Common myeloid progenitor, CD34-positive (primary cell): ENCODE measurements at regions not wholly inside any gene's neighbourhood (a gene's known extent, or its start where the extent isn't known, plus 50 kb on each side); places are given as distances from the start of the nearest gene placed in this dataset.

ENCODE experiments used
- CTCF ChIA-PET: fragments of 350-600 bp; sonication (Branson Sonifier 250); formaldehyde crosslinking; loops from one replicate; lab custom pipeline; 2021; ENCODE audit warnings: antibody characterized with exemption; lab: Charles Lee
- POLR2A ChIA-PET: fragments of 350-600 bp; sonication (Branson Sonifier 250); formaldehyde crosslinking; loops from one replicate; lab custom pipeline; 2021; ENCODE audit warnings: antibody characterized with exemption; lab: Charles Lee
- DNase-seq, 3 donors: peaks; one replicate each; pipeline versions ENCODE4 v3.0.0 to v3.0.0-alpha.2; 2013
- H3K27ac ChIP-seq, 2 experiments: 1 replicate in 1 of 2; 2 replicates in 1 of 2; pipeline ENCODE4 v1.7.0; 2013; ENCODE audit warnings: inconsistent platforms in 2 of 2, low read length in 2 of 2, mild to moderate bottlenecking in 2 of 2, low read depth in 1 of 2, moderate library complexity in 1 of 2; ENCODE audit not compliant: severe bottlenecking in 2 of 2, insufficient read depth in 1 of 2, poor library complexity in 1 of 2
- H3K27me3 ChIP-seq, 5 experiments: replicated peaks in 2 of 5; 1 replicate in 3 of 5; 2 replicates in 2 of 5; pipeline versions ENCODE4 v1.6.1 to v1.7.0; 2013; ENCODE audit warnings: low read length in 4 of 5, mild to moderate bottlenecking in 2 of 5, moderate library complexity in 2 of 5, inconsistent platforms in 1 of 5; ENCODE audit not compliant: insufficient read depth in 5 of 5, control insufficient read depth in 4 of 5
- H3K36me3 ChIP-seq, 4 experiments: 1 replicate in 2 of 4; 2 replicates in 2 of 4; pipeline versions ENCODE4 v1.6.1 to v1.7.0; 2013; ENCODE audit warnings: low read length in 3 of 4, control low read depth in 1 of 4, mild to moderate bottlenecking in 1 of 4; ENCODE audit not compliant: control insufficient read depth in 4 of 4, insufficient read depth in 4 of 4
- H3K4me1 ChIP-seq, 4 experiments: 1 replicate in 3 of 4; 2 replicates in 1 of 4; pipeline versions ENCODE4 v1.6.1 to v1.7.1; 2013; ENCODE audit warnings: low read length in 3 of 4, mild to moderate bottlenecking in 3 of 4, control low read depth in 1 of 4, inconsistent platforms in 1 of 4, moderate library complexity in 1 of 4; ENCODE audit not compliant: control insufficient read depth in 4 of 4, insufficient read depth in 4 of 4; ENCODE audit errors: control extremely low read depth in 1 of 4
- H3K4me3 ChIP-seq, 7 experiments: 1 replicate in 4 of 7; 2 replicates in 3 of 7; pipeline versions ENCODE4 v1.5.1 to v1.7.0; 2013; ENCODE audit warnings: mild to moderate bottlenecking in 7 of 7, low read length in 6 of 7, moderate library complexity in 6 of 7, inconsistent platforms in 2 of 7, low read depth in 2 of 7, control low read depth in 1 of 7; ENCODE audit not compliant: insufficient read depth in 4 of 7, control insufficient read depth in 1 of 7; ENCODE audit errors: extremely low read depth in 1 of 7
- H3K9me3 ChIP-seq, 5 experiments: 1 replicate in 4 of 5; 2 replicates in 1 of 5; pipeline versions ENCODE4 v1.6.1 to v1.7.1; 2013; ENCODE audit warnings: low read length in 4 of 5, mild to moderate bottlenecking in 2 of 5, inconsistent platforms in 1 of 5, low read depth in 1 of 5, moderate library complexity in 1 of 5; ENCODE audit not compliant: control insufficient read depth in 4 of 5, insufficient read depth in 2 of 5; ENCODE audit errors: control extremely low read depth in 1 of 5
- WGBS: methylation state at CpG from one replicate; pipeline ENCODE4 v1.1.5; 2013; ENCODE audit not compliant: insufficient coverage; 5-methylcytosine and 5-hydroxymethylcytosine counted together

DNA sequence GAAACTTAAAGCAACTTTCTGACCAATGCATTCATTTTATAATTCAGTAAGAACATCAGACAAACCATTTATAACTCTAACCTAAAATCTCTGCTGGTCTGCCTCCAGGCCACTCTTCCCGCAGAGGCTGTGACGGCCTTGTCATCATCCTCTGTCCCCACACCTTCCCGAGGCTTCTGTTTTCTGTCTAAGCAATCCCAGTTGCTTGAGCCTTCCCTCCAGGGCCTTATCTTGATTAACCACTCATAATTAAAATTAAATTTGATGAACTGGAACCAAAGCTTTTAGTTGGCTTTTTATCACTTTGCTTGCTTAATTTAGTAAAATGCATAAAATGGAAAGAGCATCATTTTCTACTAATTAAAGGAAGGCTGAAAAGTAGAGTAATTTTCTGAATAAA is 312.4 kb downstream of the DIRAS2 start:
- no peaks in the 10 kb centered on the region for H3K4me1 ChIP-seq
- H3K27me3 ChIP-seq: no peaks in the 10 kb centered on the region
- H3K36me3 ChIP-seq: no peaks in the 10 kb centered on the region
- CTCF ChIA-PET: no interaction called here
- WGBS: 87% methylated on average over 3 of the region's 3 CpGs
- no peaks in the 10 kb centered on the region for H3K9me3 ChIP-seq
- no peak overlapping the region for H3K27ac ChIP-seq
- H3K4me3 ChIP-seq: no peak overlapping the region
- POLR2A ChIA-PET: no interaction called here
- no peak for DNase-seq

- H3K36me3 ChIP-seq: no peaks in the 10 kb centered on the region
- CTCF ChIA-PET: no interaction called here
- no peak overlapping the region for H3K4me3 ChIP-seq
- no peaks in the 10 kb centered on the region for H3K9me3 ChIP-seq
- no peaks in the 10 kb centered on the region for H3K4me1 ChIP-seq
- WGBS: 53% methylated on average over 2 of the region's 8 CpGs
- H3K27ac ChIP-seq: no peak overlapping the region
- no peaks in the 10 kb centered on the region for H3K27me3 ChIP-seq
- POLR2A ChIA-PET: no interaction called here
- no peak for DNase-seq
Observed at GRCh38 chr9:90331826-90332575, 310.6 kb downstream of the DIRAS2 start.

DNA sequence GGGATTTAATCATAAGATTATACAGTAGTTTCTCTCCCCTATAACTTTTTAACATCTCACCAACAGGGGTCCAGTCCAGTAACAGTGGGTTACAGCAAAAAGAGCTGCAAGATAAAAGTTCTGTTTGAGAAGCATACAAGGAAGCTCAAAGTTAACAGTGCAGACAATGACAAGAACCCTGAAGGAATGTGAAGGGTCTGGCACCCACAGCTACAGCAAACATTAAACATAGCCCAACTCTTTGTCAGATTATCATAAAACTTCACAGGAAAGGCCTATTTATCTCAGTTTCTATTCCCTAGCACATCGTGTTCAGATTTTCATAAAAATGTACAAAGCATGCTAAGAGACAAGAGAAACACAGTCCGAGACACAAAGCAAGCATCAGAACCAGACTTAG is 309.4 kb downstream of the DIRAS2 start:
- no CpG with 5 or more reads among the region's 2 CpGs for WGBS
- POLR2A ChIA-PET: no interaction called here
- Histone ChIP-seq H3K9me3 (no peaks in the 10 kb centered on the region), H3K27ac (no peak overlapping the region), H3K4me1 (no peaks in the 10 kb centered on the region), H3K27me3 (no peaks in the 10 kb centered on the region), H3K4me3 (no peak overlapping the region), H3K36me3 (no peaks in the 10 kb centered on the region)
- no peak for DNase-seq
- CTCF ChIA-PET: no interaction called here

GRCh38 chr9:90340421-90340820 is 302.2 kb downstream of the DIRAS2 start:
- H3K4me3 ChIP-seq: no peak overlapping the region
- no peaks in the 10 kb centered on the region for H3K36me3 ChIP-seq
- no peaks in the 10 kb centered on the region for H3K9me3 ChIP-seq
- H3K27ac ChIP-seq: no peak overlapping the region
- POLR2A ChIA-PET: no interaction called here
- no peaks in the 10 kb centered on the region for H3K4me1 ChIP-seq
- CTCF ChIA-PET: no interaction called here
- DNase-seq: no peak
- no peaks in the 10 kb centered on the region for H3K27me3 ChIP-seq

- POLR2A ChIA-PET: no interaction called here
- Histone ChIP-seq H3K4me3 (no peak overlapping the region), H3K9me3 (no peaks in the 10 kb centered on the region), H3K27me3 (peaks cover 0 to 5% (median 2%) of the 10 kb centered on the region in 5 experiments), H3K4me1 (no peaks in the 10 kb centered on the region), H3K27ac (no peak overlapping the region), H3K36me3 (no peaks in the 10 kb centered on the region)
- WGBS: 94% methylated on average over 2 of the region's 4 CpGs
- no peak for DNase-seq
- CTCF ChIA-PET: no interaction called here
Observed at GRCh38 chr9:90342607-90343006, 300.0 kb downstream of the DIRAS2 start.

DNA sequence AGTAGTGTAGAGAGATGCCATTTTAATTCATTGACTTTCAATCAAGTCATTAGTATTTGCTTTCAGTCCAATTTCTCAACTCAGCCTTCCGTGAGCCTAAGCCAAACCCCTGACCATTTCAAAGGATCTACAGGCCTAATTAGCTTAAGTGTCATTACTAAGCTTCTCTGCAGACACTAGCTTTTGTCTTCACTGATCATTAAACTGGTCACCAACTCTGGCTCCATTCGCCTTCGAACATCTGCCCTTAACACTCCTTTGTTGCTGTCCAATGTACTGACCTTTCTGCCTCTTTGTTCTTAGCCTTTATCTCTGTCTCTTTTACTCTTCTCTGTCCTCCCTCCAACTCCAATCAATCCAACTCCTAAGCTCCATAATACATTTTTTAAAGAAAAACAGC is 299.3 kb downstream of the DIRAS2 start:
- DNase-seq: no peak
- Histone ChIP-seq H3K9me3 (no peaks in the 10 kb centered on the region), H3K27me3 (peaks cover 0 to 5% (median 2%) of the 10 kb centered on the region in 5 experiments), H3K4me1 (no peaks in the 10 kb centered on the region), H3K4me3 (no peak overlapping the region), H3K27ac (no peak overlapping the region), H3K36me3 (no peaks in the 10 kb centered on the region)
- CTCF ChIA-PET: no interaction called here
- POLR2A ChIA-PET: no interaction called here
- 94% methylated on average over 3 of the region's 3 CpGs for WGBS

- no peak for DNase-seq
- CTCF ChIA-PET: no interaction called here
- Histone ChIP-seq H3K4me3 (no peak overlapping the region), H3K36me3 (no peaks in the 10 kb centered on the region), H3K9me3 (no peaks in the 10 kb centered on the region), H3K27ac (no peak overlapping the region), H3K4me1 (no peaks in the 10 kb centered on the region), H3K27me3 (peaks cover 0 to 5% (median 2%) of the 10 kb centered on the region in 5 experiments)
- POLR2A ChIA-PET: no interaction called here
- WGBS: no CpG with 5 or more reads among the region's 1 CpG
Observed at GRCh38 chr9:90343991-90344390, 298.6 kb downstream of the DIRAS2 start.
